ENCODE measurements at regions not wholly inside any gene's neighbourhood (a gene's known extent, or its start where the extent isn't known, plus 50 kb on each side); places are given as distances from the start of the nearest gene placed in this dataset.

DNA sequence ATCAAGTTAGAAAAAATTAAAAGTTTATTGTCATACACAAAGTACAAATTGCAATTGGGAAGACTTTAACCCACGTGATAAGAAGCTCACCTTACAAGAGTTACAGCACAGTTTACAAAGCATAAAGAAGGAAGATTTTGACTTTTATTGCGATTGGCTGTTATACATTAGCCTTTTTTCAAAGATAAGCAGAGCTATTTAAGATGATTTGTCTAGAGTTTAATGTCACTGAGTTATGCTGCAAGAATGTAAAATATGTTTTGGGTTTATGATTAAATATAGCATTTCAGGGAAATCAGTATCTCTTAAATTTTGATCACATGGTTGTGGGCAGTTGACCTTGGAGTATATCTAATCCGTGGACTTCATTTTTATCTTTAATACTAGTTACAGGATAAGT is 664.2 kb upstream of the PTCHD4 start:
- no peaks in the 10 kb centered on the region for H3K36me3 ChIP-seq (ENCODE audit: control insufficient read depth in 2 of 2, insufficient read depth in 2 of 2, low read length in 1 of 2)
- no peak overlapping the region for H3K9ac ChIP-seq (ENCODE audit: control insufficient read depth, insufficient read depth, low read length)
- no peak for FAIRE-seq
- no peaks in the 10 kb centered on the region for H3K9me3 ChIP-seq (replicated peaks; ENCODE audit: control insufficient read depth, insufficient read depth, low read length)
- no peaks in the 10 kb centered on the region for H3K27me3 ChIP-seq (replicated peaks in 1 of 2; ENCODE audit: control insufficient read depth in 2 of 2, insufficient read depth in 2 of 2, low read length in 1 of 2)
- H2AFZ ChIP-seq (ENCODE audit: control insufficient read depth, low read depth, low read length) = no peak overlapping the region
- H4K20me1 ChIP-seq (ENCODE audit: control insufficient read depth, insufficient read depth) = no peaks in the 10 kb centered on the region
- BruUV-seq (replicated peaks) = no TSS peak
- RAD21 ChIA-PET (ENCODE audit: unreplicated experiment) = no interaction called here
- DNase-seq (ENCODE audit: low read depth, low spot score) = no peak
- in situ Hi-C loops (cut with MboI) (no loop called here), intact Hi-C loops (cut with micrococcal nuclease; ENCODE audit: unreplicated experiment) (no loop called here)
- no peak overlapping the region for H3K4me2 ChIP-seq (ENCODE audit: control insufficient read depth, insufficient read depth)
- CTCF ChIA-PET = no interaction called here
- no peak overlapping the region for H3K4me3 ChIP-seq
- no peaks in the 10 kb centered on the region for H3K4me1 ChIP-seq (ENCODE audit: control insufficient read depth, insufficient read depth, low read length)
- H3K27ac ChIP-seq (ENCODE audit: control insufficient read depth, insufficient read depth) = no peak overlapping the region
- no peaks in the 10 kb centered on the region for H3K79me2 ChIP-seq (ENCODE audit: control insufficient read depth, insufficient read depth, low read length)
- POLR2A ChIA-PET = no interaction called here
- no peak for ATAC-seq
- 0% methylated on average over 3 of the region's 3 CpGs for WGBS (ENCODE audit: insufficient coverage, insufficient replicate concordance, low lambda C conversion rate, missing lambda C conversion rate)
- SMC1A ChIA-PET (ENCODE audit: uncharacterized antibody, unreplicated experiment) = no interaction called here
- TF ChIP-seq, protein P1, sequence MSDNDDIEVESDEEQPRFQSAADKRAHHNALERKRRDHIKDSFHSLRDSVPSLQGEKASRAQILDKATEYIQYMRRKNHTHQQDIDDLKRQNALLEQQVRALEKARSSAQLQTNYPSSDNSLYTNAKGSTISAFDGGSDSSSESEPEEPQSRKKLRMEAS (IDR thresholded peaks at IDR 0.05; ENCODE audit: low read depth, low read length) = no peak
- no peak for TF ChIP-seq MYC (IDR thresholded peaks at IDR 0.05; ENCODE audit: insufficient read depth, insufficient read length, insufficient replicate concordance, low read length, severe bottlenecking)
- TF ChIP-seq, protein P2, sequence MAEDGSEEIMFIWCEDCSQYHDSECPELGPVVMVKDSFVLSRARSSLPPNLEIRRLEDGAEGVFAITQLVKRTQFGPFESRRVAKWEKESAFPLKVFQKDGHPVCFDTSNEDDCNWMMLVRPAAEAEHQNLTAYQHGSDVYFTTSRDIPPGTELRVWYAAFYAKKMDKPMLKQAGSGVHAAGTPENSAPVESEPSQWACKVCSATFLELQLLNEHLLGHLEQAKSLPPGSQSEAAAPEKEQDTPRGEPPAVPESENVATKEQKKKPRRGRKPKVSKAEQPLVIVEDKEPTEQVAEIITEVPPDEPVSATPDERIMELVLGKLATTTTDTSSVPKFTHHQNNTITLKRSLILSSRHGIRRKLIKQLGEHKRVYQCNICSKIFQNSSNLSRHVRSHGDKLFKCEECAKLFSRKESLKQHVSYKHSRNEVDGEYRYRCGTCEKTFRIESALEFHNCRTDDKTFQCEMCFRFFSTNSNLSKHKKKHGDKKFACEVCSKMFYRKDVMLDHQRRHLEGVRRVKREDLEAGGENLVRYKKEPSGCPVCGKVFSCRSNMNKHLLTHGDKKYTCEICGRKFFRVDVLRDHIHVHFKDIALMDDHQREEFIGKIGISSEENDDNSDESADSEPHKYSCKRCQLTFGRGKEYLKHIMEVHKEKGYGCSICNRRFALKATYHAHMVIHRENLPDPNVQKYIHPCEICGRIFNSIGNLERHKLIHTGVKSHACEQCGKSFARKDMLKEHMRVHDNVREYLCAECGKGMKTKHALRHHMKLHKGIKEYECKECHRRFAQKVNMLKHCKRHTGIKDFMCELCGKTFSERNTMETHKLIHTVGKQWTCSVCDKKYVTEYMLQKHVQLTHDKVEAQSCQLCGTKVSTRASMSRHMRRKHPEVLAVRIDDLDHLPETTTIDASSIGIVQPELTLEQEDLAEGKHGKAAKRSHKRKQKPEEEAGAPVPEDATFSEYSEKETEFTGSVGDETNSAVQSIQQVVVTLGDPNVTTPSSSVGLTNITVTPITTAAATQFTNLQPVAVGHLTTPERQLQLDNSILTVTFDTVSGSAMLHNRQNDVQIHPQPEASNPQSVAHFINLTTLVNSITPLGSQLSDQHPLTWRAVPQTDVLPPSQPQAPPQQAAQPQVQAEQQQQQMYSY (CRISPR knock-in tag; IDR thresholded peaks at IDR 0.05) = no peak
- TF ChIP-seq KDM1A (IDR thresholded peaks at IDR 0.05; ENCODE audit: borderline replicate concordance) = no peak
- no peak for TF ChIP-seq SIX5 (IDR thresholded peaks at IDR 0.05; ENCODE audit: low read depth, low read length, severe bottlenecking)
- no peak for TF ChIP-seq SMAD1 (IDR thresholded peaks at IDR 0.05; ENCODE audit: low read depth, partially characterized antibody)
- TF ChIP-seq, protein P3, sequence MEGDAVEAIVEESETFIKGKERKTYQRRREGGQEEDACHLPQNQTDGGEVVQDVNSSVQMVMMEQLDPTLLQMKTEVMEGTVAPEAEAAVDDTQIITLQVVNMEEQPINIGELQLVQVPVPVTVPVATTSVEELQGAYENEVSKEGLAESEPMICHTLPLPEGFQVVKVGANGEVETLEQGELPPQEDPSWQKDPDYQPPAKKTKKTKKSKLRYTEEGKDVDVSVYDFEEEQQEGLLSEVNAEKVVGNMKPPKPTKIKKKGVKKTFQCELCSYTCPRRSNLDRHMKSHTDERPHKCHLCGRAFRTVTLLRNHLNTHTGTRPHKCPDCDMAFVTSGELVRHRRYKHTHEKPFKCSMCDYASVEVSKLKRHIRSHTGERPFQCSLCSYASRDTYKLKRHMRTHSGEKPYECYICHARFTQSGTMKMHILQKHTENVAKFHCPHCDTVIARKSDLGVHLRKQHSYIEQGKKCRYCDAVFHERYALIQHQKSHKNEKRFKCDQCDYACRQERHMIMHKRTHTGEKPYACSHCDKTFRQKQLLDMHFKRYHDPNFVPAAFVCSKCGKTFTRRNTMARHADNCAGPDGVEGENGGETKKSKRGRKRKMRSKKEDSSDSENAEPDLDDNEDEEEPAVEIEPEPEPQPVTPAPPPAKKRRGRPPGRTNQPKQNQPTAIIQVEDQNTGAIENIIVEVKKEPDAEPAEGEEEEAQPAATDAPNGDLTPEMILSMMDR (IDR thresholded peaks at IDR 0.05 in 2 of 3, conservative IDR thresholded peaks at IDR 0.05 in 1 of 3; ENCODE audit: control insufficient read depth in 2 of 3, extremely low read depth in 1 of 3, insufficient read depth in 1 of 3, low read depth in 3 of 3, low read length in 3 of 3) = no peak
- TF ChIP-seq MTA3 (IDR thresholded peaks at IDR 0.05; ENCODE audit: borderline replicate concordance, low read length) = no peak
- TF ChIP-seq RB1 (IDR thresholded peaks at IDR 0.05; ENCODE audit: borderline replicate concordance) = no peak
- TF ChIP-seq IKZF2 (IDR thresholded peaks at IDR 0.05) = no peak
- no peak for TF ChIP-seq YBX1 (IDR thresholded peaks at IDR 0.05)
- TF ChIP-seq POU2F2 (IDR thresholded peaks at IDR 0.05; ENCODE audit: borderline replicate concordance, low read depth, low read length) = no peak
- TF ChIP-seq KAT2A (conservative IDR thresholded peaks at IDR 0.05; ENCODE audit: control insufficient read depth, low read depth, low read length) = no peak

Measured in GM12878 (cell line).